GM21360 (cell line): ENCODE measurements at regions not wholly inside any gene's neighbourhood (a gene's known extent, or its start where the extent isn't known, plus 50 kb on each side); places are given as distances from the start of the nearest gene placed in this dataset.

ENCODE experiments used
- ATAC-seq: cut with Tn5 transposase; IDR thresholded peaks from one replicate; pipeline ENCODE4 v1.9.1; 2021; ENCODE audit warnings: mild to moderate bottlenecking, moderate library complexity; ENCODE audit not compliant: unreplicated experiment

DNA sequence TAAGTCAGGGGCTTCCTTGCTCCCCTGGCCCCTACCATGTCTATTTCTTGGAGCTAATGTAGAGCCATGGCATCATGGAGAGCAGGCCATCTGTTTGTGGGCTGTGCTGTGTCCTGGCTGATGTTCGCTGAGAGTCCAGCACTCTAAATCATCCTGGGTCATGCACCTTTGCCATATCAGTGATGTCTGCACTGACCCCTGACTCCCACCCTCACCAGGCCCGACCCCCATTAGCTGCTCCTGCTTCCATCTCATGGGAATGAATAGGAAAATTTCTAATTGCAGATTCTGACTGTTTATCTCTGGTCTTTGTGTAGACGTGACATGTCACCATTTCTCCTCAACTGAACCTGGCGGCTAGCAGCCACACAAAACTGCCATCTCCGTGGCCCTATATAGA lies 236.9 kb downstream of the NSG2 start:
- ATAC-seq: no peak

DNA sequence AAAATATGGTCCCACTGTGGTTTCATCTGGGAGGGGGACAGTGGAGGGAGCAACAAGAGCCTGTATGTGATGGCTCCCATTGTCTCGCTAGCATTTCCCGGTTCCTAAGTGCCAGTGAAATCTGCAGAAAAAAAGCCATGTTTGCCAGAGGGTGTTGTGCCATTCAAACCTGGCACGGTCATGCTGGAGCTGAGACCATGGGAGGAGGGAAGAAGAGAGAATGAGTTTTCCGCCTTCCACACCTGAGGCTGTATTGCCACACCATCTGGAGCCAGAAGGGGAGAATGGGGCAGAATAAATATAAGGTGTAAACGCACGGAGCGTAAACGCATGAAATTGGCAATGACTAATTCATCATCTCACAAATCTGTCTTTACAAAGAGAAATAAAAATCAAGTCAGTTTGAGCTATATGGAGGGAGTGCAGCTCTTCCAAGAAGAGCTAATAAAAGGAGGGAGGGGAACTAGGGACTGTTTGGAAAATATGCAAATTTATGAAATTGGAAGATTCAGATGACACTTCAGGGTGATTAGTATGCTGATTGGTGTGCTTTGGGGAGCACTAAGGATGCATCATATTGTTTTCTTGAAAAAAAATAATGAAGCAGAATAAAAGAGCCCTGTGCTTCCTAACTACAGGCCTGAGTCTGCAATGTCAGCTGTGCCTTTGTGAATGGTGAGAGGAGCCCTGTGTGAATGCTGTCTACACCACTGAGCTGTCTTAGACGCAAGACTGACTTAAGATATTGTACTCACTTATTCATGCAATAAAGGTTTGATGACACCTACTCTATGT lies 237.9 kb downstream of the NSG2 start:
- no peak for ATAC-seq

DNA sequence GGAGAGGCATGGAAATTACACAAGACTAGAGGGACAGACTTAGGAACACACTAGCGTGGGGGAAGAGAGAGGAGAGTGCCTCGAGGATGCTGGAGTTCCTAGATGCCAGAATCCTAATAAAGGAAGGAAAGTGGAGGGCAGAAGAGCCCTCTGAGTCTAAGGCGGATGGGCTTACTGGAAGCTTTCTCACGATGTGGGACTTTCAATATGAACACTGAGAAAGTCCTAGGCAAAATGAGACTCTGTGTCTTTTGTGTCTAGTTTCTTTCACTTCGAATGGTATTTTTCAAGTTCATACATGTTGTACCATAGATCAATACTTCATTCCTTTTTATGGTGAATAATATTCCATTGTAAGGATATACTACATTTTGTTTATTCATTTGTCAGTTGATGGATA lies 239.4 kb downstream of the NSG2 start:
- no peak for ATAC-seq

DNA sequence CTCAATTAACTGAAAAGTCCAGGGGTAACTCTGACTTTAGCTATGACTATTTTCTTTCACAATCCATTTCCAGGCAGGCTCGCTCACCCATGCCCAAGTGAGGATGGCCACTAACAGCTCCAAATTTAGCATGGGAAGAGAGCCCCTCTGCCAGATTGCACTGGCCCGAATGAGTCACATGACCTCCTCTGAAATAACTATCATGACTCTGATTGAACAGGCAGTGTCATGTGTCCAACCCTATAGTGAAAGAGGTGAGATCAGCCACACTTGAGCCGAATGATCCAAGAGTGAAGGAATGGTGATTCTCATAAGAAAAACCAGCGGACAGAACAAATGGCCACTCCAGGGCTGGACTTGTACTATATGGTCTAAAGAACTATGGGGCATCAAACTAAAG lies 242.3 kb downstream of the NSG2 start:
- ATAC-seq: no peak

DNA sequence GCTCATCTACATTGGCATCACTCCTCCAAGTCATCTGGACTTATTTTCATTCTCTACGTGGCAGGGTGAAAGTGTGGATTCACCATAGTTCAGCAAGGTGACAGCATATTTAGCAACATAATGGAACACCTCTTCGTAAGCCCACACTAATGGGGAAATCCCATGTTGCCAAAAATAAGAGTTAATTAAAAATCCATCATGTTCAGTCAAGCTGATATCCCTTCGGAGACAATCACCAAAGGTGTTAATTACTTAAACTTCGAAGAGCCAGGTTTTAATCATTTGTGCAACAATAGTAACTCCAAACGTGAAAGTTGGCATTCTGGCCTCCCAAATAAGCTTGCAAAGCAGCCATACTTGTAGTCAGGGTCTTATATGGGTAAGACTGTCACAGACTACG lies 242.9 kb downstream of the NSG2 start:
- ATAC-seq: no peak

DNA sequence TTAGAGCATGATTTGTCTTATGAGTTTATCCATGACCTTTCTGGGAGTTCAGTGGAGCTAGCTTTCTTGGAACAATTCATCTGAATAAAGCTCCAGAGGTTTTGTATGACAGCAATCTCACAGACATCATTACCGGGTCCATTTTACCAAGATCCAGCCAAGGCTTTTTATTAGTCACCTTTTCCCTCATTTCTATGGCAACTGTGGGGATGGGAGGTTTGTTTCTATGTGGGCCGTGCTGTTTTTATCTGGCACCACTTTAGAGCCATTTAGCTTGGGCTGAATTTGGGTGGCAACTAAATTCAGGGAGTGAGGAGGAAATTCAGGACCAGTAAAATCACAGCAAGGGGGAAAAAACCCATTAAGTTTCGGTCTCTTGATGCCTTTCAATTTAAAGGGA lies 245.7 kb downstream of the NSG2 start:
- no peak for ATAC-seq

DNA sequence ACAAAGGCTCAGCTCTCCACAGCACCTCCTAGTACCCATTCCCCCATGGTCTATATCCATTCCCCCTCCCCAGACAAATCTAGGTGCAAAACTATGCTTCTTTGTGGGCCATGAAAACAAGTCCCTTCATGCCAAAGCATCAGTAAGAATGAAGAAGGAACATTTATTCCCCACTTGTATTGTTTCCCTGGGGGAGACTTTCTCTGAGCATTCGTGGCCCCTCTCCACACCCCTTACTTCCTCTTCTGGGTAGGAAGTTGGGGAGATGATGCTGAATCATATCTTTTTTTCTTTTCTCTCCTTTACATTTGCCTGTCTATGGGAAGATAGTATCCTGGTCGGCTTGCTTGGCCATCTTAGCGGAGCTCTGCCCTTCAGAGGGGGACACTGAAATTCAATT lies 246.8 kb downstream of the NSG2 start:
- no peak for ATAC-seq

DNA sequence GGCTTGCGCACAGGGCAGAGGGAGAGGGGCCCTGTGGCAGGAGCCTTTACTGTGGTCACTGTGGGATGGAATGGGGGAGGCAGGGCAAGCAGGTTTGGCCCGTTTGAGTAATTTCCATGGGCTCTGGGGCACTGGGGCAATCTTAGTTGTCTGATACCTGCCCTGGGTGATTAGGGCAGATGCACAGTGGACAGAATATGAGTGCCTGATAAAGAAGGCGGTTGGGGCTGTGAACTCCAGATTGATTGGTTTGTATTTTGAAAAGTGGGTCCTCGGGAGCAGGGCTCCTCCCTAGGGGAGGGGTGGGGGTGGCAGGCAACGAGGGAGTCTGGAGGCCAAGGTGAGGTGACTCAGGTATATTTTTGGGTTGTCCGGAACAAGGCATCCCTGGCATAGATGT lies 247.5 kb downstream of the NSG2 start:
- ATAC-seq: no peak

DNA sequence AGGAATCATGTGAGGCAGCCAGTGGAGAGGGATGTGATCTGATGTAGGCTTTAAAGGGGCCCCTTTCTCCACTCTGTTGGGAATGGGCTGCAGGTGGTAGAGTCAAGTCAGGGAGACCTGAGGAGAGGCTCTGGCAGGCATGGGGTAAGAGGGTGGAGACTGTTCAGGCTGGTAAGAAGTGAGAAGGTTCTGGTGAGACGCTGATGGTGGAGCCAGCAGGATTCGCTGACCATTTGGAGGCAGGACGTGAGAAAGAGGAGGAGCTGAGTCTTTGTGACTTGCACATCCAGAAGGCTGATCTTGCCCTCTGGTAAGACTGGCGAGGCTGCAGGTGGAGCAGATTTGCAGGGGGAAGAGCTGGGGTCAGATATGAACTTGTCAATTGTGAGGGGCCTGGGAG lies 248.0 kb downstream of the NSG2 start:
- ATAC-seq: no peak

DNA sequence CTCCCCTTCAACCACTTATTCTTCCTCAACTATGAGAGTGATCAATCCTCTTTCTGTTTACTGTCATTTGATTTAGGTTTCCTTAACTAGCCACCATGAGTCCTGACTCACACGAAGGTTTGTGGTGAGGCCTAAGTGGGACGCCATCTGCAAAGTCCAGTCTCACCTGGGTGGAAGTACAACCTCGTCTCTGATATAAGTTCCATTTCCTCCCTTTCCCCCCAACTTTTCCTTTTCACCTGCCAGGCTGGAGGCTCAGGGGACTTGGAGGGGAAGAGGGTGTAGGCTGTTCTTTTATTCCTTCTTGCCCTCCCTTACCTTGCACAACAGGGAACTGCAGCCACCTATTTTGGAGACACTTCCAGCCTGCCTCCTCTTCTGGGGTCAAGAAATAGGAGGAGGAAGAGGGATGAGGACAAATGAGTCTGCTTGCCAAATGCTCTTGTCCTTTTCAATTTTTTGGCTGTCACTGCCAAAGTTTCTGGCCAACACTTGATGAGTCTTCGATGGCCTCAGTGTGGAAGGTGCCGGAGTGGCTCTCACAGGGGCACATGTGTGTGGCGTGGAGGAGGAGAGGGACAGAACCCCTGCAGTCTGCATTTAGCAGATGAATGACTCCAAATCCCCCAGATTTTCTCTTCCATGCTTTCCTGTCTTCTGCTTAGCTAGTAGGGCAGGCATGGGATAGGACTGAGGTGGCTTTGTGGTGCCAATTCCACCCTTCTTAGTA lies 249.6 kb downstream of the NSG2 start:
- ATAC-seq: no peak

DNA sequence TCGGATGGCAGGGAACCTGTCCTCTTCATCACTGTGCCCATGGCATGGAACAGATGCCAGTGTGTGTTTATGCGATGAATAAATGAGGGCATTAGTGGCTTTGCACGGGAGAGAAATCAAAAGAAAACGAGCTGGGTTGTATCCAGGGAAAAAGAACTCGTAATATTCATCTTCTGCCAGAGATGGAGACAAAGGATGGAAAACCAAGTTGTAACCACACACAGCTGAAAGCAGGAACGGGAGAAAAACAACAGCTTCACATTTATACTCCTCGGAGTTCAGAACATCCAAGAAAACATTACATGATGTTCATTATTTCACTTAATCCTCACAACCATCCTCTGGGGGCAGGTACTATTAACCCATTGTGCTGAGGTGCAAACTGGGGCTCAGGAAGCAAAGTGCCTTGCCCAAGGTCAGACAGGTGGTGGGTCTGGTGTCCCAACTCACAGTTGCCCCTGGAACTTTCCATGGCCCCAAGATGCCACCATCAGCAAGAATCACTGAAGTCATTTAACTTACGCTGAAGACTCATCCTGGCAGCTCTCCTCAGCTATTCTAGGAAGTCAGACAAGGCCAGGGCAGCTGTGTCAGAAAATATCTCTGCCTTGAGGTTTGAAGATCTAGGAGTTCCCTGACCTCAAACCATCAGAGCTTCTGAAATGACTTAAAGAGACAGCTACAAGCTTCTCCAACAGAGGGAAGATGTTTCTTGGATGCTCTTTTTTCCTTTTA lies 250.4 kb downstream of the NSG2 start:
- ATAC-seq: no peak

DNA sequence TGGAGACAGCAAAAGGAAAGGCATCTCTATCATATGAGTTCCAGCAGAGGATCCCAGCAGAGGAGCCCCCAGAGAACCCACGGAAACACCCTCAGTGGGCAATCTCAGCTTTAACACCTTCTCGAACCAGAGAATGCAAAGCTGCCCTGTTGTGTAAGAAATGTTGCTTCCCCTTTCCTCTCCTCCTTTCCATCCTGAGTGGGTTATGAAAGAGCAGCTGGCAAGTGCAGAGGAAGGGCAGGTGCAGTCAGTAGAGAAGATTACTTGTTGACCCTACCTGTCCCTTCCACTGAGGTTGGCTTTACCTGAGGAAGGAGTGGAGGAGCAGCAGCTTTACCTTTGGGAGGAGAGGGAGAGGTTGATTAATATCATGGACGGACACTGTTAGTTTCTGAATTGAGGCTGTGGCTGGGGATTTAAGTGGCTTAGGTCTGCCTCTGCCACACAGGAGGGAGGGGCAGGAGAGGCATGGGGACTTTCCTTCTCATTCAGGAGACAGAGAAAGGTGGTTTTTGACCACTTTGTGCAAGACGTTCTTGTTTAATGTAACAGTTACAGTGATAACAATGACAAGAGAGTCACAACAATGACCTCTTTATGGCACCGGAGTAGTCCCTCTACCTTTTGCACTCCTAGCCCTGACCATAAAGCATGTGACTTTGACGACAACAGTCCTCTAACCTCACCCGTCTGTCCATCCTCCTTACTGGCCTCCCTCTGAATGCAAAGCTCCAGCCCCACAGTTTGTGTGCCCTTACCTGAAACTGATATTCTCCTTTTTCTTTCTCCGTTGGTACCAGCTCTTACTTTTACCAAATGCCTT lies 254.8 kb downstream of the NSG2 start:
- ATAC-seq: no peak

DNA sequence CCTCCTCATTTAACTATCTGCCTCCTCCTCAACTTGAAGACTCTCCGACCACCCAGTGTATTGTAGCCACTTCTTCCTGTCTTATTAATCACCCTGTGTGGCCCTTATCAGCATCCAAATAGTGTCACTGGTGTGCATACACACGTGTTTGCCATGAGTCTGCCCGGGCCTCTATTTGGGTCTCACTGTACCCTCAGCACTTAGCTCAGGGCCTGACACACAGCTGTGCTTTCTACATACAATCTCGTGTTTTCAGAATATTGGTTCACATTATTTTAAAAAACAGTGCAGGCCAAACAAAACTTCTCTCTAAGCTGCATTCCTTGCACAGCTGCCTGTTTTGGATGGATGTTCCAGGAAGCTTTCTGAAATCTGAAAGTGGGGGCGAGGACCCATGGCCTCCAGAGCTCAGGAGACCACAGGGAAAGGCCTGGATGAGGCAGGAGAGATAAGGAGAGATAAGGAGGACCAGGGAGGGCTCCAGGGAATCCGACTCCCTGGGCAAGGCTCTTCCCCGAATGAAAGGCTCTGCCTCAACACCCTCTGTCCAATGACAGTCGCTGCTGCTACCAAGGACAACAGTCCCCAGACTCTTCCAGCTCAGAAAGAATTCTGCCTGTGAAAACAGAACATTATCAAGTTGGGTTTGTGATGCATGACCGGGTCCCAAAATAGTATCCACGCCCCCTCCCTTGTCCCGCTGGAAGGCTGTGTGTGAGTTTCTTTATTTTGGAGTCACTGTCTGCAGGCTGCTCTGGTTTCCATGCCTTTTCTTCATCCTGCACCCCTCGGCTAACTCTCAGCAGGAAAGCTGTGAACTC lies 255.6 kb downstream of the NSG2 start:
- ATAC-seq: no peak

DNA sequence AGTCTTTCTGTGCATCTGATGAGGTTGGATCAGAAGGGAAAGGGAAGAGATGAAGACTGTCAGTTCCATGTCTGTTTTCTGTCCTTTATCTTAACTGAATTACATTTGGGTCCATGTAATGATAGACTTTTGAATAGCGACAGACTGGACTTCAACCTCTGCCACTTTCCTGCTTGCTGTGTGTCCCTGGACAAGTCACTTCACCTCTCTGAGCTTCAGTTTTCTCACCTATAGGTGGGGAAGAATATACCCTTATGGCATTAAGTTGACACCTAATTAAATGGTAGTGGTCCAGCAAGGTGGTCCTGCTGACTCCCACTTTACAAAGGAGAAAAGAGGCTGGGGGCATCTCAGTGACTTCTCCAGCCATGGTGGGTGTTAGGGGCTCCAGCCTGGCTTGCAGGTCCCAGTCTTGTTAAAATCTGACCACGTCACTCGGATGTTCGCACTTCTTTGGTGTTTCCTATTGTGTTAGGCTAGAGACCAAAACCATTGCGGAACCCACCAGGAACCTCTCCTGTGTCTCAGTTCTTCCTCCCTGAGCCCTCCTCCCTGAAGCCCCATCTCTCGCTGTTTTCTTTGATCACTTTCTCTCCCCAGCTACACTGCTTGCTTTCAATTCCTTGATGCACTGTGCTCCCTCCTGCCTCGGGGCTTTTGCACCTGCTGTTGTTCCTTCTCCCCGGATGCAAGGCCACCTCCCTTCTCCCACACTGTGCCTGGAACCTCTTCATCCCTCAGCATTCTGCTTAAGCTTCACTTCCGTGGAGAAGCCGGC lies 256.5 kb downstream of the NSG2 start:
- ATAC-seq: no peak

DNA sequence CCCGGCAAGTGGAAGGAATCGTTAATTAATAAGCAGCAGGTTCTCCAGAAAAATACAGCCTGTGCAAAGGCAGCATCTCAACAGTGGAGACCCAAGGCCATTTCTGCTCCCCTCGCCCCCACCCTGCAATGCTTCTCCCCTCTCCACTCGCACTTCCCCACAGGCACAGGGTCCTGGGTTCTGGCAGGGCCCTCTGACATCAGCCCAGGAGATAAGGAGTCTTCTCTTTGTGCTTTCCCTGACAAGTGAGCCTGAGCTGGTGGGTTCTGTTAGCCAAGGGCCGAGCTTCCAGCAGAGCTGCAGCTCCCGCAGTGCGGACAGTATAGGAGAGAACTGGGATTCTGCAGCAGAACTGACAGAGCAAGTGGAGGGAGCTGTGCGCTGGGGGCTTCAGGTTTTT lies 257.5 kb downstream of the NSG2 start:
- no peak for ATAC-seq

DNA sequence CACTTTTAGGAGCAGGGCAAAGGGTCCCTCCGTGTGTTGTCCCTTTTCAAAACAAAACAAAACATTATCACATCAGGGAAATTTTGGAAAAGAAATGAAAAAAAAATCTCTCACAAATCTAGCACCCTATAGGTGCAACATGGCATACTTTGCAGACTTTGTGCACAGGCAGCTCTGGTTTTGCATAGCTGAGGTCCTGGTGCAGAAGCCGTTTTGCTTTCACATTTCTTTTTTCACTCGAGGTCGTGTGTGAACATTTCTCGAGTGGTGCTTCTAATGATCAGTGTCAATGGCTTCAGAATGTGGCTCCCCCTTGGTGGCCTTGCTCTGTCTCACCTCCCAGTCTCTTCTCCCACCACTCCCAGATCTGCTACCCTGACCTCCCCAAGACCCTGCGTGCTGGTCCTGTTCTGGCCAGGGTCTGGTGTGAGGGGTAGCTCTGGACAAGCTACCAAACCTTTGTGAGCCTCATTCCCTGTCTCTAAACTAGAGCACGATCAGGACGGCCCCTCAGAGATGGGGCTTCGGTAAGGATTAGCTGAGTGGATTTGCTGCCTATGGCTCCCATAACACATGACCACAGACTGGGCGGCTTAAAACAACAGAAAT lies 258.0 kb downstream of the NSG2 start:
- no peak for ATAC-seq

DNA sequence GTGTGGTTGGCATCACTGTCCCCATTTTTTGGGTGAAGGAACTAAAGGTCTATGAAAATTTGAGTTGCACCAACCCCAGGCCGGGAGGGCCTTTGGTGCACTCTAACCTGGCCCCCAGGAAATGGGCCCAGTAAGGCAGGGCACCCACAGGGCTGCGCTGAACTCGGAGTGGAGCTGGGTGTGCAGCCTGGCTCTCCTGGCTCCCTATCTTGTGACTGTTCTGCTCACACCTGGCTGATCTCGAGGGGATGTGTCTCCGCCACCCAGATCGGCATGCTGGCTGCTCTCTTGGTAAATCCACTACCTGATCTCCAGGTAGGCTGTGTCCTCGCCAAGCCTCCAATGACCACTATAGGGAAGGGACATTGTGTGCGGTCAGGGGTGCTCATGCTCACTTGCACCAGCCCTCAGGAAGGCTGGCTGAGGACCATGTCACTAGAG lies 259.8 kb downstream of the NSG2 start:
- ATAC-seq: no peak

DNA sequence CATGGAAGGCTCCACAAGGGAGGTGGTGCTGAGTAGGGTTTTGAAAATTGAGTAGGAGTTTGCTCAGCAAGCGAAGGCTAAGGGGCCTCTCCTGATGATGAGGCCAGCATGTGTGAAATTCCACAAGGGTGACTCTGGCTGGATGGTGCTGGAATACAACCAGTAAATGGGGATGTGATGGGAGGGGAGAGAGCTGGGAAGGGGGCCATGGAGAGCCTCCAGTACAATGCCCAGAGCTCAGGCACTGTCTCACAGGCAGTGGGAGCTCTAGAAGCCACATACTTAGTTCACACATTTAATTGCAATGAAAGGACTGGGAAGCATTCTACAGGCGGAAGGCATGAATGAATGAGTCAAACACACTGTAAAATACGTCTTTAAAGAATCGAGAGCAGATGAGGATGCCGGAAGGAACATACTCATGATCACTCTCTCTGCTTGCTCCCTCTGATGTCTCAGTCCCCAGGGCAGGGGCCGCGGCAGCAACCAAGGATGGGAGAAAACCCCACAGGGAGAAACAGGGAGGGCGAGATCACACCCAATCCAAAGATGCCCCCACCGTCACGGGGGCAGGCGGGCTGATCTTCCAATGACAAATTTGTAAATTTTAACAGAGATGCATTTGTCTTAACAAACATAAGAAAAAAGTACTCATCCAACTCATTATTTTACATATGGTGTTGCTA lies 261.0 kb downstream of the NSG2 start:
- no peak for ATAC-seq
